Hepatocyte (in vitro differentiated cells): ENCODE measurements at regions not wholly inside any gene's neighbourhood (a gene's known extent, or its start where the extent isn't known, plus 50 kb on each side); places are given as distances from the start of the nearest gene placed in this dataset.
"Not testable (repeated sequence)": the region's sequence is repeated elsewhere in the genome, so short reads cannot be mapped to it uniquely, and the experiment has no call there.

Experiments used
- EZH2 ChIP-seq: fragments of 200-600 bp; sonication (generic); IDR thresholded peaks from 2 replicates; pipeline ENCODE4 v1.6.1; 2016; ENCODE audit warnings: antibody characterized with exemption, mild to moderate bottlenecking, borderline replicate concordance
- TF ChIP-seq, protein P1 (sequence below): fragments of 200-600 bp; sonication (generic); IDR thresholded peaks from 2 replicates; pipeline ENCODE4 v1.5.1; 2016; ENCODE audit warnings: antibody characterized with exemption, mild to moderate bottlenecking; ENCODE audit not compliant: poor library complexity

DNA sequence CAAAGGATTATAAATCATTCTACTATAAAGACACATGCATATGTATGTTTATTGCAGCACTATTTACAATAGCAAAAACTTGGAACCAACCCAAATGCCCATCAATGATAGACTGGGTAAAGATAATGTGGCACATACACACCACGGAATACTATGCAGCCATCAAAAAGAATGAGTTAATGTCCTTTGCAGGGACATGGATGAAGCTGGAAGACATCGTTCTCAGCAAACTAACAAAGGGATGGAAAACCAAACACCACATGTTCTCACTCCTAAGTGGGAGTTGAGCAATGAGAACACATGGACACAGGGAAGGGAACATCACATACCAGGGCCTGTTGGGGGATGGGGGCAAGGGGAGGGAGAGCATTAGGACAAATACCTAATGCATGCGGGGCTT lies 133.2 kb downstream of the ATXN3L start:
- TF ChIP-seq, protein P1, sequence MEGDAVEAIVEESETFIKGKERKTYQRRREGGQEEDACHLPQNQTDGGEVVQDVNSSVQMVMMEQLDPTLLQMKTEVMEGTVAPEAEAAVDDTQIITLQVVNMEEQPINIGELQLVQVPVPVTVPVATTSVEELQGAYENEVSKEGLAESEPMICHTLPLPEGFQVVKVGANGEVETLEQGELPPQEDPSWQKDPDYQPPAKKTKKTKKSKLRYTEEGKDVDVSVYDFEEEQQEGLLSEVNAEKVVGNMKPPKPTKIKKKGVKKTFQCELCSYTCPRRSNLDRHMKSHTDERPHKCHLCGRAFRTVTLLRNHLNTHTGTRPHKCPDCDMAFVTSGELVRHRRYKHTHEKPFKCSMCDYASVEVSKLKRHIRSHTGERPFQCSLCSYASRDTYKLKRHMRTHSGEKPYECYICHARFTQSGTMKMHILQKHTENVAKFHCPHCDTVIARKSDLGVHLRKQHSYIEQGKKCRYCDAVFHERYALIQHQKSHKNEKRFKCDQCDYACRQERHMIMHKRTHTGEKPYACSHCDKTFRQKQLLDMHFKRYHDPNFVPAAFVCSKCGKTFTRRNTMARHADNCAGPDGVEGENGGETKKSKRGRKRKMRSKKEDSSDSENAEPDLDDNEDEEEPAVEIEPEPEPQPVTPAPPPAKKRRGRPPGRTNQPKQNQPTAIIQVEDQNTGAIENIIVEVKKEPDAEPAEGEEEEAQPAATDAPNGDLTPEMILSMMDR = not testable (repeated sequence)
- not testable (repeated sequence) for TF ChIP-seq EZH2
